ENCODE measurements at regions not wholly inside any gene's neighbourhood (a gene's known extent, or its start where the extent isn't known, plus 50 kb on each side); places are given as distances from the start of the nearest gene placed in this dataset.

DNA sequence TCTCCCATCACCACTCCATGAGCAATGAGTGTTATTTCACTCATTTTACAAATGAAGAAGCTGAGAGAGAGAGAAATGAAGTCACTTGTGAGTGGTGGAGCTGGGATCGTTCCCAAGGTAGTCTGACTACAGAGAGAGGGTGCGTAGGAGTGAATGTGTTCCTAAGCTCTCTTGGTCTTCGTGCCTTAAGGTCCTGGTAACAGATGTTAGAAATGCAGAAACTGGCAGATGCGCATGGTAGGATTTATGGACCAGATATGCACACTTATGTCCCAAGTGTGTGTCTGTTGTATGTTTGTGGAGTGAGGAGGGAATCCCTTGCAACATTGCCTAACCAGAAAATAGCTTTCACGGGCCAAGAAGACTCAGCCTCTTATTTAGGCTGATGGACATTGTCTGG, 93.2 kb upstream of the ZNF469 start:
- no peak for TF ChIP-seq POLR2A (IDR thresholded peaks at IDR 0.05)
- TF ChIP-seq, protein P1, sequence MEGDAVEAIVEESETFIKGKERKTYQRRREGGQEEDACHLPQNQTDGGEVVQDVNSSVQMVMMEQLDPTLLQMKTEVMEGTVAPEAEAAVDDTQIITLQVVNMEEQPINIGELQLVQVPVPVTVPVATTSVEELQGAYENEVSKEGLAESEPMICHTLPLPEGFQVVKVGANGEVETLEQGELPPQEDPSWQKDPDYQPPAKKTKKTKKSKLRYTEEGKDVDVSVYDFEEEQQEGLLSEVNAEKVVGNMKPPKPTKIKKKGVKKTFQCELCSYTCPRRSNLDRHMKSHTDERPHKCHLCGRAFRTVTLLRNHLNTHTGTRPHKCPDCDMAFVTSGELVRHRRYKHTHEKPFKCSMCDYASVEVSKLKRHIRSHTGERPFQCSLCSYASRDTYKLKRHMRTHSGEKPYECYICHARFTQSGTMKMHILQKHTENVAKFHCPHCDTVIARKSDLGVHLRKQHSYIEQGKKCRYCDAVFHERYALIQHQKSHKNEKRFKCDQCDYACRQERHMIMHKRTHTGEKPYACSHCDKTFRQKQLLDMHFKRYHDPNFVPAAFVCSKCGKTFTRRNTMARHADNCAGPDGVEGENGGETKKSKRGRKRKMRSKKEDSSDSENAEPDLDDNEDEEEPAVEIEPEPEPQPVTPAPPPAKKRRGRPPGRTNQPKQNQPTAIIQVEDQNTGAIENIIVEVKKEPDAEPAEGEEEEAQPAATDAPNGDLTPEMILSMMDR (IDR thresholded peaks at IDR 0.05), result no peak

All from adrenal gland (tissue), 5 donors.